ENCODE measurements at regions not wholly inside any gene's neighbourhood (a gene's known extent, or its start where the extent isn't known, plus 50 kb on each side); places are given as distances from the start of the nearest gene placed in this dataset.

- TF ChIP-seq CTCF (IDR thresholded peaks at IDR 0.05) (no peak), POLR2A (IDR thresholded peaks at IDR 0.05) (no peak)
Observed at GRCh38 chr14:87111126-87111525, 881.9 kb downstream of the GALC start.

All from adrenal gland (tissue), 5 donors.